Thyroid gland (tissue), 4 donors: ENCODE measurements at regions not wholly inside any gene's neighbourhood (a gene's known extent, or its start where the extent isn't known, plus 50 kb on each side); places are given as distances from the start of the nearest gene placed in this dataset.

ENCODE experiments used
- POLR2A ChIP-seq, 2 donors: fragments of 450-650 bp; IDR thresholded peaks; one replicate each; pipeline ENCODE4 v1.6.1; 2017; ENCODE audit warnings: antibody characterized with exemption in 2 of 2, mild to moderate bottlenecking in 2 of 2, moderate library complexity in 1 of 2
- TF ChIP-seq, protein P1 (sequence below), 6 experiments: fragments of 200-600 bp in 3 of 6; fragments of 450-650 bp in 3 of 6; sonication (generic) in 3 of 6; IDR thresholded peaks; one replicate each; pipeline ENCODE4 v1.5.1; 2016 to 2019; ENCODE audit warnings: antibody characterized with exemption in 6 of 6, mild to moderate bottlenecking in 2 of 6, inconsistent platforms in 1 of 6, moderate library complexity in 1 of 6

DNA sequence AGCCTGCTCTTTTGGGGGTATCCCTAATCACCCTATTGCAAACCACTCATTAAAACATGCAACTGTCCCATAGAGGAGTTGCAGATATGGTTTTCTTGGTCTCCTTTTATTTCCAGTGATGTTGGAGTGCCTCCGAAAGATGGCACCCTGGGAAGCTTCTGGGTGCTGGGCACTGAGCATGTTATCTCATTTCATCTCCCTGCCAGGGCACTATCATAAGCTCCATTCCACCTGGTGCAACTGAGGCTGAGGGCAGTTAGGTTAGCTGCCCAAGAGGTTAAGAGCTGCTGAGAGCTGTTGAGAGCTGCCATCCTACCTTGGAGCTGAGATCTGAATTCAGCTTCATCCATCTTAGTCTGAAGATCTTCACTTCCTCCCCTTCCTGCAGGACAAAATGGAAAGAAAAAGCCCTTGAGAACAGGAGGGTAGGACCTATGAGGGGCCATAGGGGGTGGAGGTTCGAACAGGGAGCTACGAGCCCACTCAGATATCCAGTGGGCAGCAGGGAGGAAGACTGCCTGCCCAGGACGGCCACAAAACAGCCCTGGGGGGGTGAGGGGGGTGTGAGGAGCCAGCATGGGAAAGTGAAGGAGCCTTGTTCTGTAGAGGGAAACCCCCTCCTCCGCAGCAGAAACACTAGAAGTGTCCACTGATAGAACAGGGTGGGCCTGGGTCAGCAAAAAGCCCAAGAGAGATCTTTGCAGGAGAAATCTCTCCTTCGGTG, 202.5 kb downstream of the ZFP36L2 start:
- TF ChIP-seq, protein P1, sequence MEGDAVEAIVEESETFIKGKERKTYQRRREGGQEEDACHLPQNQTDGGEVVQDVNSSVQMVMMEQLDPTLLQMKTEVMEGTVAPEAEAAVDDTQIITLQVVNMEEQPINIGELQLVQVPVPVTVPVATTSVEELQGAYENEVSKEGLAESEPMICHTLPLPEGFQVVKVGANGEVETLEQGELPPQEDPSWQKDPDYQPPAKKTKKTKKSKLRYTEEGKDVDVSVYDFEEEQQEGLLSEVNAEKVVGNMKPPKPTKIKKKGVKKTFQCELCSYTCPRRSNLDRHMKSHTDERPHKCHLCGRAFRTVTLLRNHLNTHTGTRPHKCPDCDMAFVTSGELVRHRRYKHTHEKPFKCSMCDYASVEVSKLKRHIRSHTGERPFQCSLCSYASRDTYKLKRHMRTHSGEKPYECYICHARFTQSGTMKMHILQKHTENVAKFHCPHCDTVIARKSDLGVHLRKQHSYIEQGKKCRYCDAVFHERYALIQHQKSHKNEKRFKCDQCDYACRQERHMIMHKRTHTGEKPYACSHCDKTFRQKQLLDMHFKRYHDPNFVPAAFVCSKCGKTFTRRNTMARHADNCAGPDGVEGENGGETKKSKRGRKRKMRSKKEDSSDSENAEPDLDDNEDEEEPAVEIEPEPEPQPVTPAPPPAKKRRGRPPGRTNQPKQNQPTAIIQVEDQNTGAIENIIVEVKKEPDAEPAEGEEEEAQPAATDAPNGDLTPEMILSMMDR (IDR thresholded peaks at IDR 0.05): no peak
- TF ChIP-seq POLR2A (IDR thresholded peaks at IDR 0.05): no peak
